Endothelial cell (in vitro differentiated cells): ENCODE measurements at regions not wholly inside any gene's neighbourhood (a gene's known extent, or its start where the extent isn't known, plus 50 kb on each side); places are given as distances from the start of the nearest gene placed in this dataset.

ENCODE experiments used
- DNase-seq: peaks from one replicate; pipeline ENCODE4 v3.0.0; 2021; ENCODE audit warnings: low spot score
- H3K27ac Mint-ChIP-seq: one replicate; pipeline ENCODE4 v1.8.0; 2021; ENCODE audit warnings: mixed read lengths, inconsistent platforms; ENCODE audit not compliant: unreplicated experiment
- H3K27me3 Mint-ChIP-seq: one replicate; pipeline ENCODE4 v1.8.0; 2021; ENCODE audit warnings: mild to moderate bottlenecking, moderate library complexity, mixed read lengths, inconsistent platforms; ENCODE audit not compliant: unreplicated experiment
- H3K36me3 Mint-ChIP-seq: one replicate; pipeline ENCODE4 v1.8.0; 2021; ENCODE audit warnings: mild to moderate bottlenecking, low read depth, mixed read lengths, inconsistent platforms; ENCODE audit not compliant: unreplicated experiment
- H3K4me1 Mint-ChIP-seq: one replicate; pipeline ENCODE4 v1.8.0; 2021; ENCODE audit warnings: mild to moderate bottlenecking, mixed read lengths, inconsistent platforms; ENCODE audit not compliant: unreplicated experiment
- H3K4me3 Mint-ChIP-seq: one replicate; pipeline ENCODE4 v1.8.0; 2021; ENCODE audit warnings: mild to moderate bottlenecking, mixed read lengths, inconsistent platforms; ENCODE audit not compliant: unreplicated experiment
- H3K9me3 Mint-ChIP-seq: one replicate; pipeline ENCODE4 v1.8.0; 2021; ENCODE audit warnings: mixed read lengths, inconsistent platforms; ENCODE audit not compliant: unreplicated experiment
- TF ChIP-seq, protein P1 (sequence below): fragments of 200-600 bp; sonication (generic); IDR thresholded peaks from one replicate; pipeline ENCODE4 v1.5.0; 2021; ENCODE audit warnings: antibody characterized with exemption; ENCODE audit not compliant: unreplicated experiment

- TF ChIP-seq, protein P1, sequence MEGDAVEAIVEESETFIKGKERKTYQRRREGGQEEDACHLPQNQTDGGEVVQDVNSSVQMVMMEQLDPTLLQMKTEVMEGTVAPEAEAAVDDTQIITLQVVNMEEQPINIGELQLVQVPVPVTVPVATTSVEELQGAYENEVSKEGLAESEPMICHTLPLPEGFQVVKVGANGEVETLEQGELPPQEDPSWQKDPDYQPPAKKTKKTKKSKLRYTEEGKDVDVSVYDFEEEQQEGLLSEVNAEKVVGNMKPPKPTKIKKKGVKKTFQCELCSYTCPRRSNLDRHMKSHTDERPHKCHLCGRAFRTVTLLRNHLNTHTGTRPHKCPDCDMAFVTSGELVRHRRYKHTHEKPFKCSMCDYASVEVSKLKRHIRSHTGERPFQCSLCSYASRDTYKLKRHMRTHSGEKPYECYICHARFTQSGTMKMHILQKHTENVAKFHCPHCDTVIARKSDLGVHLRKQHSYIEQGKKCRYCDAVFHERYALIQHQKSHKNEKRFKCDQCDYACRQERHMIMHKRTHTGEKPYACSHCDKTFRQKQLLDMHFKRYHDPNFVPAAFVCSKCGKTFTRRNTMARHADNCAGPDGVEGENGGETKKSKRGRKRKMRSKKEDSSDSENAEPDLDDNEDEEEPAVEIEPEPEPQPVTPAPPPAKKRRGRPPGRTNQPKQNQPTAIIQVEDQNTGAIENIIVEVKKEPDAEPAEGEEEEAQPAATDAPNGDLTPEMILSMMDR, result no peak
- H3K4me3 Mint-ChIP-seq, result no peak overlapping the region
- H3K27me3 Mint-ChIP-seq, result no peaks in the 10 kb centered on the region
- no peaks in the 10 kb centered on the region for H3K9me3 Mint-ChIP-seq
- no peaks in the 10 kb centered on the region for H3K36me3 Mint-ChIP-seq
- DNase-seq, result no peak
- H3K27ac Mint-ChIP-seq, result no peak overlapping the region
- no peaks in the 10 kb centered on the region for H3K4me1 Mint-ChIP-seq
Observed at GRCh38 chr20:6635034-6635736, 132.3 kb upstream of the BMP2 start.

DNA sequence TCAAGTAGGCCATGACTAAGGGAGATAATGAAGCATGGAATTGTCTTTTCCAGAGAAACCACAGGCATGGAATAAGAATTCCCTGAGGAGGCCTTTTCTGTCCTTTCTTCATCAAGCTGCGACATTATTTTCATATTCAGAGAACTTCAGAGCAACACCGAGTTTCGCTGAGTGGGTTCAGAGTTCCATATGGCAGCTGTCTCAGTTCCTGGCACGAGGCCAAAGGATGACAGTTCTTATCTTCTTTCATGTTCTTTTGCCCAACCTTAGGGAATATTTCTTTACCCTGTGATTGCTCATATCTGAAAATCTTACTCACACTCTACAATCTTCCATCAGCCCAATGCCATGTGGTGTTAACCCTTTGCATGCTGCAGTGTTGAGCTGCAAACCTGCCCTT is 135.3 kb upstream of the BMP2 start:
- H3K4me3 Mint-ChIP-seq, result no peak overlapping the region
- no peaks in the 10 kb centered on the region for H3K27me3 Mint-ChIP-seq

DNA sequence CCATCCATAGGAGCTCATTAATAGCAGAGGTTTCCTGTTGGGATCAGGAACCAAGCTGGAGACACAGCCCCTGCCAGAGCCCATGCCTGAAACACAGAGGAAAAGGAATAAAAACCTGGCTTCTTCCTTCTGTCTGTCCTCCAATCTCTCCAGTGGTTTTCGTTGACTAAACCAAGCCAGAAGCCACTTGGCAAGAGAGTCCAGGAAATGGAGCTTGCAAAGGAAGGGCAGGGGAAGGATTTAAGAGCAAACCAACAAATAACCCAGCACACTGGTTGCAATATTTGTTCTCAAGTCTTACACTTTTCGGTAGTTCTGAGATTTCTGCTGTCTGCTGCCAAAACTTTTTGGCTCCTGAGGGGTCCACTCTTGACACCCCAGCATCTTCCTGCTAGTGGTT is 137.0 kb upstream of the BMP2 start:
- TF ChIP-seq, protein P1, result no peak
- no peaks in the 10 kb centered on the region for H3K9me3 Mint-ChIP-seq

More for the DNA sequence above, 135.3 kb upstream of the BMP2 start:
- H3K36me3 Mint-ChIP-seq, result no peaks in the 10 kb centered on the region
- TF ChIP-seq, protein P1, result no peak
- H3K27ac Mint-ChIP-seq, result no peak overlapping the region
- no peaks in the 10 kb centered on the region for H3K9me3 Mint-ChIP-seq
- no peak for DNase-seq
- H3K4me1 Mint-ChIP-seq, result no peaks in the 10 kb centered on the region

DNA sequence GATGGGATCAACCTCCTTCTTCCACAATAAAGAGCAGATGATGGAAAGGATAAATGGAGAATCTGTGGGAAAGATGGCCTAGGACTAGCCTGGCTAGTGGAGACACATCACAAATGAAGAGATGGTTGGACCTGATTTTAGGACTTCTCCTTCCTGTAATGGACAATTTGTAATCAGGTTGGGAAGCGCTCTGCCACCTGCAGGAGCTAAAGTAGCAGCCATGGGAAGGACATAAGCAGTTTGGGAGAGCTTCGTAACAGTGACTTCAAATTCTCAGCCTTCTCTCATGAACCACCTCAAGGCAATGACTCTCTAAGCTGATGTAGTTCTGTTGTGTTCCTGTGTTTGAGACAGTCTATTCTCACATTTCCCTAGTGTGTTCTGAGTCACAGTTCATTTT is 137.9 kb upstream of the BMP2 start:
- no peaks in the 10 kb centered on the region for H3K36me3 Mint-ChIP-seq
- no peaks in the 10 kb centered on the region for H3K27me3 Mint-ChIP-seq
- TF ChIP-seq, protein P1, result no peak
- no peaks in the 10 kb centered on the region for H3K9me3 Mint-ChIP-seq
- H3K4me3 Mint-ChIP-seq, result no peak overlapping the region
- no peak for DNase-seq
- H3K27ac Mint-ChIP-seq, result no peak overlapping the region
- no peaks in the 10 kb centered on the region for H3K4me1 Mint-ChIP-seq

More for the DNA sequence above, 137.0 kb upstream of the BMP2 start:
- Mint-ChIP-seq H3K4me3 (no peak overlapping the region), H3K36me3 (no peaks in the 10 kb centered on the region), H3K27ac (no peak overlapping the region), H3K27me3 (no peaks in the 10 kb centered on the region), H3K4me1 (no peaks in the 10 kb centered on the region)
- DNase-seq, result no peak

GRCh38 chr20:6626805-6627204 is 140.7 kb upstream of the BMP2 start:
- Mint-ChIP-seq H3K4me1 (peaks cover 5% of the 10 kb centered on the region), H3K9me3 (no peaks in the 10 kb centered on the region), H3K4me3 (no peak overlapping the region), H3K27me3 (no peaks in the 10 kb centered on the region), H3K36me3 (no peaks in the 10 kb centered on the region), H3K27ac (no peak overlapping the region)
- no peak for DNase-seq
- TF ChIP-seq, protein P1, result no peak
